ENCODE measurements at regions not wholly inside any gene's neighbourhood (a gene's known extent, or its start where the extent isn't known, plus 50 kb on each side); places are given as distances from the start of the nearest gene placed in this dataset.

- no peak for DNase-seq (ENCODE audit: low read depth, low spot score)
- no peak overlapping the region for H3K4me3 ChIP-seq (ENCODE audit: low read depth, low read length)
- ChIA-PET POLR2A (no interaction called here), CTCF (no interaction called here)
- no peak for TF ChIP-seq CTCF (IDR thresholded peaks at IDR 0.05; ENCODE audit: insufficient read depth, low read length, missing control alignments)
These were observed 145.9 kb downstream of the OR4M2 start for GRCh38 chr15:22226034-22226790.

- ChIA-PET CTCF (no interaction called here), POLR2A (interaction anchor here (0.6 kb wide), 1 partner anchor 1885 kb away, joined by 4 read pairs; no protein-coding TSS in a partner anchor)
- no peak for DNase-seq (ENCODE audit: low read depth, low spot score)
- no peak overlapping the region for H3K4me3 ChIP-seq (ENCODE audit: low read depth, low read length)
- no peak for TF ChIP-seq CTCF (IDR thresholded peaks at IDR 0.05; ENCODE audit: insufficient read depth, low read length, missing control alignments)
These were observed 147.2 kb downstream of the OR4M2 start for GRCh38 chr15:22227411-22228100.

- DNase-seq (ENCODE audit: low read depth, low spot score) = no peak
- ChIA-PET POLR2A (no interaction called here), CTCF (no interaction called here)
- no peak overlapping the region for H3K4me3 ChIP-seq (ENCODE audit: low read depth, low read length)
- TF ChIP-seq CTCF (IDR thresholded peaks at IDR 0.05; ENCODE audit: insufficient read depth, low read length, missing control alignments) = no peak
These were observed 147.9 kb downstream of the OR4M2 start for GRCh38 chr15:22228101-22228762.

GRCh38 chr15:22229990-22230819, 149.9 kb downstream of the OR4M2 start:
- POLR2A ChIA-PET = no interaction called here
- no peak overlapping the region for H3K4me3 ChIP-seq (ENCODE audit: low read depth, low read length)
- CTCF ChIA-PET = no interaction called here
- TF ChIP-seq CTCF (IDR thresholded peaks at IDR 0.05; ENCODE audit: insufficient read depth, low read length, missing control alignments) = no peak
- DNase-seq (ENCODE audit: low read depth, low spot score) = no peak

GRCh38 chr15:22231603-22232002, 151.3 kb downstream of the OR4M2 start:
- POLR2A ChIA-PET = no interaction called here
- DNase-seq (ENCODE audit: low read depth, low spot score) = no peak
- no peak for TF ChIP-seq CTCF (IDR thresholded peaks at IDR 0.05; ENCODE audit: insufficient read depth, low read length, missing control alignments)
- H3K4me3 ChIP-seq (ENCODE audit: low read depth, low read length) = no peak overlapping the region
- CTCF ChIA-PET = no interaction called here

Data from AG04449 (cell line).